Stimulated activated naive CD8-positive, alpha-beta T cell treated with anti-CD3 and anti-CD28 coated beads, Interleukin-15, amount 100 ng/mL, for 72 hours (primary cell): ENCODE measurements at regions not wholly inside any gene's neighbourhood (a gene's known extent, or its start where the extent isn't known, plus 50 kb on each side); places are given as distances from the start of the nearest gene placed in this dataset.

Experiments
- ATAC-seq: fragments of 150-1000 bp; cut with Tn5 transposase; 2 replicates; pipeline ENCODE4 v1.10.0; 2021; ENCODE audit warnings: mild to moderate bottlenecking, moderate library complexity
- DNase-seq, 2 donors: peaks; one replicate each; pipeline ENCODE4 v3.0.0; 2021 to 2022
- H3K27ac Mint-ChIP-seq, 2 donors: one replicate each; pipeline ENCODE4 v1.8.0; 2022; ENCODE audit warnings: mild to moderate bottlenecking in 2 of 2, mixed read lengths in 2 of 2, moderate library complexity in 2 of 2
- H3K27me3 Mint-ChIP-seq: one replicate; pipeline ENCODE4 v1.8.0; 2022; ENCODE audit warnings: mixed read lengths
- H3K4me1 Mint-ChIP-seq: one replicate; pipeline ENCODE4 v1.8.0; 2022; ENCODE audit warnings: mild to moderate bottlenecking, mixed read lengths
- H3K4me3 Mint-ChIP-seq, 2 donors: one replicate each; pipeline ENCODE4 v1.8.0; 2022; ENCODE audit warnings: mild to moderate bottlenecking in 2 of 2, mixed read lengths in 2 of 2, moderate library complexity in 1 of 2
- H3K9me3 Mint-ChIP-seq, 2 donors: one replicate each; pipeline ENCODE4 v1.8.0; 2022; ENCODE audit warnings: mixed read lengths in 2 of 2

DNA sequence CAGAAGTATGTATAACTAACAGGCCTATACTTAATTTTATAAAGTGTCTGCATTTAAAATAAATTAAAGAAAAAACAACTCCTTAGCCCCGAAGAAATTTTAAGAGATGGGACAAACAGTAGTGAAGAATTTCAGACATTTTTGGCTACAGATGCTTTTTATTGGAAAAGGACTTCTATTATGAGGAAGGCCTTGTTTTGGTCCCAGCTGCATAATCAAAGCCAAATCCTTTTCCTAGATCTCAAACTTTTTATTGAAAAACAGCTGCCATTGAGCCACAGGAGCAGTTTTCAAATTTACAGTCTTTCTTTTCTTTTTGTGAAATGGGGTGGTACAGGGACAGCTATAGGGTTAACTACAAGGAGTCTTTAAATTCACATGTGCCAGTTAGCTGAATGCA lies 51.3 kb upstream of the SETBP1 start:
- no peaks in the 10 kb centered on the region for H3K27me3 Mint-ChIP-seq
- H3K4me1 Mint-ChIP-seq = no peaks in the 10 kb centered on the region
- H3K27ac Mint-ChIP-seq = no peak overlapping the region
- H3K9me3 Mint-ChIP-seq = peaks cover 5 to 6% of the 10 kb centered on the region in 2 donors
- DNase-seq (no peak), ATAC-seq (no peak)
- H3K4me3 Mint-ChIP-seq = no peak overlapping the region

DNA sequence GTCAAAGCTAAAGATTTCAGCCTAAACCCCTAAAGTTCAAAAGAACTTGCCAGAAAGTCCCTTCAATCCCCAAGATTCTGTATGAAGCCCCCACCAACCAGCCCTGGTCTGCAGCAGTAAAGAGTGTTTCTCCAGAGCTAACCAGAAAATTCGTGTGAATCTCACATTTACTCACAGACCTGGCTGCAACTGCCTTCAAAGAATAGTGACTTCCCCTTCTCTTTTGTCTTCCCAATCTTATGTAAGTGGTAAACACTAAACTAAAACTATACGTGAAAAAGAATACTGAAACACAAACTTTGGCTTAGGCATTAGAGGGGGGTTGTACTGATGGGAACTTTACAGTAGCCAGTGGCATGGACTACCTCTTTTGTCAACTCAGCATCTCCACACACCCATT lies 50.6 kb upstream of the SETBP1 start:
- no peak overlapping the region for H3K27ac Mint-ChIP-seq
- no peak overlapping the region for H3K4me3 Mint-ChIP-seq
- DNase-seq = no peak
- H3K27me3 Mint-ChIP-seq = no peaks in the 10 kb centered on the region
- no peak for ATAC-seq
- no peaks in the 10 kb centered on the region for H3K4me1 Mint-ChIP-seq
- H3K9me3 Mint-ChIP-seq = peaks cover 5 to 6% of the 10 kb centered on the region in 2 donors
